ENCODE measurements at regions not wholly inside any gene's neighbourhood (a gene's known extent, or its start where the extent isn't known, plus 50 kb on each side); places are given as distances from the start of the nearest gene placed in this dataset.

- TF ChIP-seq CTCF (IDR thresholded peaks at IDR 0.05; ENCODE audit: poor library complexity, severe bottlenecking): no peak
- TF ChIP-seq POLR2AphosphoS5 (IDR thresholded peaks at IDR 0.05): no peak
- no peak for TF ChIP-seq REST (IDR thresholded peaks at IDR 0.05; ENCODE audit: borderline replicate concordance)
- TF ChIP-seq TAF1 (IDR thresholded peaks at IDR 0.05; ENCODE audit: low read depth): no peak
- TF ChIP-seq EP300 (conservative IDR thresholded peaks at IDR 0.05; ENCODE audit: poor library complexity, severe bottlenecking): no peak
- no peak for TF ChIP-seq SMC3 (conservative IDR thresholded peaks at IDR 0.05; ENCODE audit: poor library complexity)
- no peak for TF ChIP-seq MXI1 (conservative IDR thresholded peaks at IDR 0.05; ENCODE audit: poor library complexity, severe bottlenecking)
- TF ChIP-seq RAD21 (conservative IDR thresholded peaks at IDR 0.05): no peak
- no peak for TF ChIP-seq EZH2 (IDR thresholded peaks at IDR 0.05; ENCODE audit: borderline replicate concordance, insufficient read depth, low read length, poor library complexity, severe bottlenecking)
These were observed 311.6 kb upstream of the CNTN4 start for GRCh38 chr3:1787094-1787493.
